ENCODE measurements at regions not wholly inside any gene's neighbourhood (a gene's known extent, or its start where the extent isn't known, plus 50 kb on each side); places are given as distances from the start of the nearest gene placed in this dataset.
A peak's percentile ranks its signal among the peaks of the same experiment; 100 is the strongest.

DNA sequence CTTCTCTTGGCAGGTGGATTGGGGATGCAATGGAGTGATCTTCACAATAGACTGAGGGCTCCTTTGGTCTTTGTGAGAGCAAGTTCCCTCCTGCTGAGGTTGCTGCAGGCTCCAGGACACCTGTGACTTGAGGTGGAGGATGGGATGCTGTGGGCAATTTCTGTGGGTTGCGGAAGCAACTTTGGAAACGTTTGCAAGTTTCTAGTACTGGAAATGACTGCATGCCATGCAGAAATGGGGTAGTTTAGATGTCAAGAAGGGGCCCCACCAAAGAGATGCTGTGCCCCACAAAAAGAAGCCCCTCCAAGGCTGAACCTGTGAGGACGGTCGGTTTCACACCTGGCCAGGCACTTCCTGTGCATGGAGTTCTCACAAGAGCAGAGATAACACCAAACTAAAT lies 80.4 kb upstream of the XCR1 start:
- peaks cover 78% of the 10 kb centered on the region for H3K4me1 Mint-ChIP-seq (ENCODE audit: low read depth)
- intact Hi-C loops (cut with micrococcal nuclease): no loop called here
- H3K36me3 Mint-ChIP-seq (ENCODE audit: low read depth): peaks cover 17% of the 10 kb centered on the region
- H3K27me3 Mint-ChIP-seq (ENCODE audit: insufficient read depth): no peaks in the 10 kb centered on the region
- peak overlapping the region; percentile 8 for H3K27ac Mint-ChIP-seq
- H3K9me3 Mint-ChIP-seq: peaks cover 22% of the 10 kb centered on the region
- no peak for DNase-seq (ENCODE audit: low spot score)
- H3K4me3 Mint-ChIP-seq: no peak overlapping the region

DNA sequence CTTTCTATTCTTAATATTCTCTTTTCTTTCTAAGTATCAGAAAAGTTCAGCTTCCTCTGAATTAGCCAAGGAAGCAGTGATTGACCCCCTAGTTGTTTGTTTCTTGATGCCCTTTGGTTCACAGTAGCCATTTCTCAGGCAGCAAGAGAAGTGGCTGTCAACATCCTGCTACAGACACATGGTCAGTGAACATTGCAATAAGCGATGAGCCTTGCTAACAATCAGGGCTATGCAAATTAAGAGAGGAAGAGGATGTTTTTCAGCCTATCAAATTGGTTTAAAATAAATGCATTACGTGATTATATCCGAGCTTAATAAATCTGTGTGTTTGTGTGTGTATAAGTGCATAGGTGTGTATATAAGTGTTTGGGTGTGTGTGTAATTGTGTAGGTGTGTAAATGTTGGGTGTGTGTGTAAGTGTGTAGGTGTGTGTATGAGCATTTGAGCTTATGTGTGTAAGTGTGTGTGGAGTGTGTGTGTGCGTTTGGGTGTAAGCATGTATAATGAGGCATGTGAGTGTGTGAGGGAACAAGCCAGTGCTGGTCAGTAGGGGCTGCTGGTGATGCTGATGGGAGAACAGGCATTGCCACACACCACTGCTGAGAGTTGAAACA lies 78.1 kb upstream of the XCR1 start:
- Mint-ChIP-seq H3K36me3 (ENCODE audit: low read depth) (peaks cover 18% of the 10 kb centered on the region), H3K27ac (no peak overlapping the region), H3K9me3 (peaks cover 18% of the 10 kb centered on the region), H3K4me1 (ENCODE audit: low read depth) (peaks cover 72% of the 10 kb centered on the region), H3K4me3 (no peak overlapping the region), H3K27me3 (ENCODE audit: insufficient read depth) (peaks cover 2% of the 10 kb centered on the region)
- intact Hi-C loops (cut with micrococcal nuclease): no loop called here
- no peak for DNase-seq (ENCODE audit: low spot score)

- DNase-seq (ENCODE audit: low spot score): no peak
- Mint-ChIP-seq H3K4me3 (no peak overlapping the region), H3K9me3 (peaks cover 21% of the 10 kb centered on the region), H3K27me3 (ENCODE audit: insufficient read depth) (peaks cover 5% of the 10 kb centered on the region), H3K36me3 (ENCODE audit: low read depth) (peaks cover 20% of the 10 kb centered on the region), H3K4me1 (ENCODE audit: low read depth) (peaks cover 71% of the 10 kb centered on the region), H3K27ac (no peak overlapping the region)
- intact Hi-C loops (cut with micrococcal nuclease): no loop called here
Measured at GRCh38 chr3:46104706-46105105, 77.4 kb upstream of the XCR1 start.

DNA sequence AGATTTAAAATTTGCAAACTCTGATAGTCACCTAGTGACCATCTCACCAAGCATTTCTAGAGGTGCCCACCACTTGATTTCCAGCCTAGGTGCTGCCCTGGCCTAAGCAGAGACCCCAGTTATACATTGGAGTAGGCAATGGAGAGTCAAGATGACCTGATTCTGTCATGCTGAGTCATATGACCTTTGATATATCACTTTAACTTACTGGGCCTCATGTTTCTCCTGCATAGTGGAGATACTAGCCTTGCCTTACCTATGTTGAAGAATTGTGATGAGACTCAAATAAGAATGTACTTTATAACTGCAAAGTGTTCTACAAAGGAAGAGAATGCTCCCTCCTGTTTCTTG lies 75.5 kb upstream of the XCR1 start:
- intact Hi-C loops (cut with micrococcal nuclease): no loop called here
- H3K9me3 Mint-ChIP-seq: peaks cover 17% of the 10 kb centered on the region
- no peak overlapping the region for H3K4me3 Mint-ChIP-seq
- no peak for DNase-seq (ENCODE audit: low spot score)
- H3K36me3 Mint-ChIP-seq (ENCODE audit: low read depth): peaks cover 19% of the 10 kb centered on the region
- peaks cover 5% of the 10 kb centered on the region for H3K27me3 Mint-ChIP-seq (ENCODE audit: insufficient read depth)
- H3K4me1 Mint-ChIP-seq (ENCODE audit: low read depth): peaks cover 70% of the 10 kb centered on the region
- H3K27ac Mint-ChIP-seq: no peak overlapping the region

DNA sequence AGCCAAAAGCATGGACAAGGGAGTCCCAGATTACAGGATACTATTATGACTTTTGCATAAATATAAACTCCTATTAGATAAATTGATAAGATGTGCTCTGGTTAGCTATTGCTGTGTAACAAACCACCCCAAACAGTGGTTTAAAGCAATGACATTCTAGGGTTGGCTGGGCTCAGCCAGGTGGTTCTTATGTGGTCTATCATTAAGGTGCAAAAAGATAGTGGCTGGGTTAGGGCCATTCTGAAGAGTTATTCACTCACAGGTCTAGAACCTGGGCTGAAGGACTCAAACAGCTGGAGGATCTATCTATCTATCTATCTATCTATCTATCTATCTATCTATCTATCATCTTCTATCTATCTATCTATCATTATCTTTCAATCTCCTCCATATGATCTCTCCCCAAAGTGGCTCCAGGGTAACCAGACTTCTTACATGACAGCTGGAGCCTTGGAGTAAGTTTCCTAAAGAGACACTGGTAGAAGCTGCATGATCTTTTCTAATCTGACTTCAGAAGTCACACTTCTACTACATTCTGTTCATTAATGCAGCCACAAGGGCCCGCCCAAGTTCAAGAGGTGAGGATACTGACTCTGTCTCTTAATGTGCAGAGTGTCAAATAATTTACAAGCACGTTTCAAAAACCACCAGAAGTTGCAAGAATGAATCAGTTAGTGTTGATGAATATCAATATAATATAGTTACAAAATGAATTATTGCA lies 74.9 kb upstream of the XCR1 start:
- no peak overlapping the region for H3K4me3 Mint-ChIP-seq

DNA sequence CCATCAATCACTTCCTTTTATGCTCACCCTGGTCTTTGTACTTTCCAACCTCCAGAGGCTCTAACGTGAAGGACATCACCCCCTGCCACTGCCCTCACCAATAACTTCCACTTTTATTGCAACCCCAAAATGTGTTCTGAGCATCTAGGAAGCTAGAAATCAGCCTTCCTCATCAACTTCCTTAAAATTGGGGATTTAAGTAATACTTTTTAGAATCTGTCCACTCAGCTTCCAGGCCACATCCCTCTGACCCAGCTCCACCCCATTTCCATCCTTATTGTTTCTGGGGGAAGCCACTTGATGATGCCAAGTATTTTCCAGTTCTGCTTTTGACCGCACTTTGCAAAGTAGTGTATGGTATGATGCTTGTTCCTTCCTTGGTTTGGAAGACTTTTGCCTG lies 73.5 kb upstream of the XCR1 start:
- H3K4me3 Mint-ChIP-seq: no peak overlapping the region
- no peak overlapping the region for H3K27ac Mint-ChIP-seq
- H3K9me3 Mint-ChIP-seq: peaks cover 17% of the 10 kb centered on the region
- peaks cover 22% of the 10 kb centered on the region for H3K36me3 Mint-ChIP-seq (ENCODE audit: low read depth)
- peaks cover 5% of the 10 kb centered on the region for H3K27me3 Mint-ChIP-seq (ENCODE audit: insufficient read depth)
- no peak for DNase-seq (ENCODE audit: low spot score)
- H3K4me1 Mint-ChIP-seq (ENCODE audit: low read depth): peaks cover 75% of the 10 kb centered on the region
- intact Hi-C loops (cut with micrococcal nuclease): no loop called here

More for the DNA sequence above, 74.9 kb upstream of the XCR1 start:
- intact Hi-C loops (cut with micrococcal nuclease): no loop called here
- peak overlapping the region; percentile 8 for H3K27ac Mint-ChIP-seq
- H3K4me1 Mint-ChIP-seq (ENCODE audit: low read depth): peaks cover 71% of the 10 kb centered on the region
- peaks cover 17% of the 10 kb centered on the region for H3K9me3 Mint-ChIP-seq
- peaks cover 5% of the 10 kb centered on the region for H3K27me3 Mint-ChIP-seq (ENCODE audit: insufficient read depth)
- H3K36me3 Mint-ChIP-seq (ENCODE audit: low read depth): peaks cover 19% of the 10 kb centered on the region
- no peak for DNase-seq (ENCODE audit: low spot score)

DNA sequence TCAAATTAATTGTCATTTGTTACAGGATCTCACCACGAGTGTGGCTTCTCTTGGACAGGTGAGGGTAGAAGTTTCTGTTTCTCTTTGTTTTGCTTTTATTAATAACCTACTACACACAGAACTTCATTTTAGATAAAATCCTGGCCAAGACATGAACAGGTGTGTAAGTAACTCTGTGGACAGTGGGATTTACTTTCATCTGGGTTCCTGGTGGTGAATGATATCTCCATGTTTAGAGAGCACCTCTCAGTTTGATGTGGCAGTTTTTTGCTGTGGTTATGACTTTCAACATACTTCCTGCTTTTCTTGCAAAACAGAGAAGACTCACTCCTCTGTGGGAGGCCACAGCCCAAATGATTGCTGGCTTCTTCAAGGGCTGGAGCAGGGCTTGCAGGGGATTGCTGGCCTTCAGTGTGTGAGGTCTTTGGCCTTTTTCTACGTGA lies 71.1 kb upstream of the XCR1 start:
- DNase-seq (ENCODE audit: low spot score): peak; percentile 70
- H3K9me3 Mint-ChIP-seq: peaks cover 17% of the 10 kb centered on the region
- H3K4me3 Mint-ChIP-seq: peak overlapping the region; percentile 71
- intact Hi-C loops (cut with micrococcal nuclease): loop anchor here (1.0 to 5.0 kb wide), 11 partner anchors 8 to 406 kb away; partner anchors contain the start of gene CCR1
- peak overlapping the region; percentile 95 for H3K27ac Mint-ChIP-seq
- peaks cover 23% of the 10 kb centered on the region for H3K36me3 Mint-ChIP-seq (ENCODE audit: low read depth)
- H3K4me1 Mint-ChIP-seq (ENCODE audit: low read depth): peaks cover 75% of the 10 kb centered on the region
- peaks cover 5% of the 10 kb centered on the region for H3K27me3 Mint-ChIP-seq (ENCODE audit: insufficient read depth)

GRCh38 chr3:46097691-46098241 lies 70.5 kb upstream of the XCR1 start:
- H3K4me1 Mint-ChIP-seq (ENCODE audit: low read depth): peaks cover 80% of the 10 kb centered on the region
- H3K4me3 Mint-ChIP-seq: peak overlapping the region; percentile 71
- intact Hi-C loops (cut with micrococcal nuclease): loop anchor here (1.0 to 5.0 kb wide), 11 partner anchors 7 to 405 kb away; partner anchors contain the start of gene CCR1
- peaks cover 23% of the 10 kb centered on the region for H3K36me3 Mint-ChIP-seq (ENCODE audit: low read depth)
- peak overlapping the region; percentile 95 for H3K27ac Mint-ChIP-seq
- peaks cover 5% of the 10 kb centered on the region for H3K27me3 Mint-ChIP-seq (ENCODE audit: insufficient read depth)
- DNase-seq (ENCODE audit: low spot score): peak; percentile 57
- H3K9me3 Mint-ChIP-seq: peaks cover 17% of the 10 kb centered on the region

- intact Hi-C loops (cut with micrococcal nuclease): loop anchor here (5.0 kb wide), 2 partner anchors 234 to 404 kb away; no protein-coding TSS in a partner anchor
- peaks cover 18% of the 10 kb centered on the region for H3K36me3 Mint-ChIP-seq (ENCODE audit: low read depth)
- H3K4me3 Mint-ChIP-seq: peak overlapping the region; percentile 37
- peaks cover 84% of the 10 kb centered on the region for H3K4me1 Mint-ChIP-seq (ENCODE audit: low read depth)
- DNase-seq (ENCODE audit: low spot score): no peak
- peaks cover 9% of the 10 kb centered on the region for H3K9me3 Mint-ChIP-seq
- peaks cover 9% of the 10 kb centered on the region for H3K27me3 Mint-ChIP-seq (ENCODE audit: insufficient read depth)
- H3K27ac Mint-ChIP-seq: peak overlapping the region; percentile 95
Measured at GRCh38 chr3:46096781-46097180, 69.5 kb upstream of the XCR1 start.

DNA sequence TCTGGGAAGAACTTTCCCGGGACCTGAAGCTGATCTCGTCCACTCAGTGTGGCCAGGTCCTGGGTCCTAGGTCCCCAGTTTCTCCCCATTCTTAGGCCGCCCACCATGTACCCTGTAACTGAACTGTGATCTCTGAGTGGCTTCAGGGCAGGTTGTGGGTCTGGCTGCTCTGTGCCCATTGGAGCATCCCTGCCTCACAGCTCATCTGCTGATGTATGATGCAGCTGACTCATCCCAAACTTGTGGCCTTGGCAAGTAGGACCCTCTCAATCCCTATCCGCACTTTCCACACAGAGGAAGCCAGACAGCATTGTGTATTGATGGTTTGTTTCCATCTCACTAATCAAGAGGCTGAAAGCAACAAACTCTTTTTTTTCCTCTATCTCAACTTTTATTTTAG lies 69.1 kb upstream of the XCR1 start:
- H3K27me3 Mint-ChIP-seq (ENCODE audit: insufficient read depth): peaks cover 13% of the 10 kb centered on the region
- H3K4me3 Mint-ChIP-seq: no peak overlapping the region
- peaks cover 14% of the 10 kb centered on the region for H3K36me3 Mint-ChIP-seq (ENCODE audit: low read depth)
- H3K27ac Mint-ChIP-seq: peak overlapping the region; percentile 95
- DNase-seq (ENCODE audit: low spot score): no peak
- intact Hi-C loops (cut with micrococcal nuclease): loop anchor here (5.0 kb wide), 2 partner anchors 234 to 404 kb away; no protein-coding TSS in a partner anchor
- peaks cover 5% of the 10 kb centered on the region for H3K9me3 Mint-ChIP-seq
- H3K4me1 Mint-ChIP-seq (ENCODE audit: low read depth): peaks cover 88% of the 10 kb centered on the region

- Mint-ChIP-seq H3K4me3 (no peak overlapping the region), H3K27me3 (ENCODE audit: insufficient read depth) (peaks cover 10% of the 10 kb centered on the region), H3K36me3 (ENCODE audit: low read depth) (peaks cover 10% of the 10 kb centered on the region), H3K4me1 (ENCODE audit: low read depth) (peaks cover 82% of the 10 kb centered on the region), H3K9me3 (peaks cover 4% of the 10 kb centered on the region), H3K27ac (no peak overlapping the region)
- intact Hi-C loops (cut with micrococcal nuclease): loop anchor here (5.0 kb wide), 2 partner anchors 233 to 403 kb away; no protein-coding TSS in a partner anchor
- DNase-seq (ENCODE audit: low spot score): no peak
Measured at GRCh38 chr3:46095307-46095706, 68.0 kb upstream of the XCR1 start.

- intact Hi-C loops (cut with micrococcal nuclease): no loop called here
- peaks cover 84% of the 10 kb centered on the region for H3K4me1 Mint-ChIP-seq (ENCODE audit: low read depth)
- H3K36me3 Mint-ChIP-seq (ENCODE audit: low read depth): peaks cover 7% of the 10 kb centered on the region
- H3K27ac Mint-ChIP-seq: no peak overlapping the region
- no peak overlapping the region for H3K4me3 Mint-ChIP-seq
- H3K9me3 Mint-ChIP-seq: peaks cover 3% of the 10 kb centered on the region
- DNase-seq (ENCODE audit: low spot score): no peak
- H3K27me3 Mint-ChIP-seq (ENCODE audit: insufficient read depth): peaks cover 8% of the 10 kb centered on the region
Measured at GRCh38 chr3:46094506-46094905, 67.2 kb upstream of the XCR1 start.

GRCh38 chr3:46093966-46094365 lies 66.7 kb upstream of the XCR1 start:
- intact Hi-C loops (cut with micrococcal nuclease): no loop called here
- peaks cover 8% of the 10 kb centered on the region for H3K36me3 Mint-ChIP-seq (ENCODE audit: low read depth)
- H3K9me3 Mint-ChIP-seq: peaks cover 3% of the 10 kb centered on the region
- H3K4me3 Mint-ChIP-seq: no peak overlapping the region
- DNase-seq (ENCODE audit: low spot score): no peak
- peaks cover 8% of the 10 kb centered on the region for H3K27me3 Mint-ChIP-seq (ENCODE audit: insufficient read depth)
- no peak overlapping the region for H3K27ac Mint-ChIP-seq
- H3K4me1 Mint-ChIP-seq (ENCODE audit: low read depth): peaks cover 84% of the 10 kb centered on the region

Measured in activated T-helper 1 cell treated with anti-CD3 and anti-CD28 coated beads, Interleukin-12 subunit alpha, Interleukin-12 subunit beta, Interleukin-2, Interleukin-4 antibody, amounts not matched to agents 30 ng/mL and 10 ng/mL and 1 ng/mL, durations not matched to agents 14 hours and 24 hours and 36 hours (primary cell).